Type B pancreatic cell (in vitro differentiated cells): ENCODE measurements at regions not wholly inside any gene's neighbourhood (a gene's known extent, or its start where the extent isn't known, plus 50 kb on each side); places are given as distances from the start of the nearest gene placed in this dataset.

Experiments used
- DNase-seq: peaks from one replicate; pipeline ENCODE4 v3.0.0; 2021; ENCODE audit warnings: mixed read lengths; ENCODE audit not compliant: unreplicated experiment; ENCODE audit errors: extremely low spot score
- H3K27ac Mint-ChIP-seq: 2 replicates; pipeline ENCODE4 v1.8.0; 2021; ENCODE audit warnings: mild to moderate bottlenecking, mixed read lengths
- H3K27me3 Mint-ChIP-seq: 2 replicates; pipeline ENCODE4 v1.8.0; 2021; ENCODE audit warnings: mixed read lengths
- H3K36me3 Mint-ChIP-seq: 2 replicates; pipeline ENCODE4 v1.8.0; 2021; ENCODE audit warnings: mixed read lengths
- H3K4me1 Mint-ChIP-seq: one replicate; pipeline ENCODE4 v1.8.0; 2021; ENCODE audit warnings: mixed read lengths; ENCODE audit not compliant: unreplicated experiment
- H3K4me3 Mint-ChIP-seq: 2 replicates; pipeline ENCODE4 v1.8.0; 2021; ENCODE audit warnings: mild to moderate bottlenecking, mixed read lengths
- H3K9me3 Mint-ChIP-seq: 2 replicates; pipeline ENCODE4 v1.8.0; 2021; ENCODE audit warnings: mixed read lengths
- TF ChIP-seq, protein P1 (sequence below): fragments of 200-600 bp; sonication (generic); conservative IDR thresholded peaks from 2 replicates; pipeline ENCODE4 v1.5.0; 2021; ENCODE audit warnings: antibody characterized with exemption, mild to moderate bottlenecking

DNA sequence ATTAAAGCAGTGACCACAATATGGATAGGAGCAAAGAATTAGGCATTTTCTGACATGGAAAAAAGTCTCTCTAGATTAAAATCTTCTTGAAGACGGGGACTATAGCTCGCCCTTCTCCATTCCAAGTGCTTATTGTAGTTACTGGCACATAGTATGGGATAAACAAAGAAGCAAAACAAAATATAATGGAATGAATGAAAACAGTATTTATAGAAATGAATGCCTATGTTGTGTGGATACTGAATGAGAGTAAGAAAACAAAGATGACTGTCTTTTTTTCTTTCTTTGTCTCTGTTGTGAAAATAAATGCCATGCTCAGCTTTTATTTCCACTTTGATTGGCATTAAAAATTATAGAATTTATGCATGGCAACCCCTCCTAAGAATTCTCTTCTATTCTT is 1414.3 kb upstream of the ACO1 start:
- Mint-ChIP-seq H3K4me1 (no peaks in the 10 kb centered on the region), H3K36me3 (no peaks in the 10 kb centered on the region), H3K4me3 (no peak overlapping the region), H3K9me3 (no peaks in the 10 kb centered on the region), H3K27me3 (no peaks in the 10 kb centered on the region), H3K27ac (no peak overlapping the region)
- TF ChIP-seq, protein P1, sequence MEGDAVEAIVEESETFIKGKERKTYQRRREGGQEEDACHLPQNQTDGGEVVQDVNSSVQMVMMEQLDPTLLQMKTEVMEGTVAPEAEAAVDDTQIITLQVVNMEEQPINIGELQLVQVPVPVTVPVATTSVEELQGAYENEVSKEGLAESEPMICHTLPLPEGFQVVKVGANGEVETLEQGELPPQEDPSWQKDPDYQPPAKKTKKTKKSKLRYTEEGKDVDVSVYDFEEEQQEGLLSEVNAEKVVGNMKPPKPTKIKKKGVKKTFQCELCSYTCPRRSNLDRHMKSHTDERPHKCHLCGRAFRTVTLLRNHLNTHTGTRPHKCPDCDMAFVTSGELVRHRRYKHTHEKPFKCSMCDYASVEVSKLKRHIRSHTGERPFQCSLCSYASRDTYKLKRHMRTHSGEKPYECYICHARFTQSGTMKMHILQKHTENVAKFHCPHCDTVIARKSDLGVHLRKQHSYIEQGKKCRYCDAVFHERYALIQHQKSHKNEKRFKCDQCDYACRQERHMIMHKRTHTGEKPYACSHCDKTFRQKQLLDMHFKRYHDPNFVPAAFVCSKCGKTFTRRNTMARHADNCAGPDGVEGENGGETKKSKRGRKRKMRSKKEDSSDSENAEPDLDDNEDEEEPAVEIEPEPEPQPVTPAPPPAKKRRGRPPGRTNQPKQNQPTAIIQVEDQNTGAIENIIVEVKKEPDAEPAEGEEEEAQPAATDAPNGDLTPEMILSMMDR = no peak
- no peak for DNase-seq

DNA sequence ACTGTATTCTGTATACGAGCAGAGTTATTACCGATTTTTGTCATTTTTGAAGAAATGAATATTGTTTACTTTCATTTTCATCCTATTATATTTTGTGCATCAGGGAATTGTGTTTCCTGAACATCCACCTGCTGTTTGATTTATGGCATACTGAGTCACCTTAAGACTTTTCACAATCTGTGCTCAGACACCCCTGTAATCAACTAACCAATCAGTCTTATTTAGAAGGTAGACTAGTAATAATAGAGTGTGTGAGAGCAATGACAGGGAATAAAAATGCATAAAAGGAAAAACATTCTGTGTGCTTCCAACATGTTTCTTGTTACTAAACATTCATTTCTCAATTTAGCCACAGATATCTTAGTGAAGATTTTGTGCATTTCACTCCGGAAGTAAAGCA is 1413.6 kb upstream of the ACO1 start:
- TF ChIP-seq, protein P1 = no peak
- no peaks in the 10 kb centered on the region for H3K9me3 Mint-ChIP-seq
- H3K27me3 Mint-ChIP-seq = no peaks in the 10 kb centered on the region
- H3K36me3 Mint-ChIP-seq = no peaks in the 10 kb centered on the region
- H3K4me3 Mint-ChIP-seq = no peak overlapping the region
- H3K27ac Mint-ChIP-seq = no peak overlapping the region
- no peak for DNase-seq
- no peaks in the 10 kb centered on the region for H3K4me1 Mint-ChIP-seq

DNA sequence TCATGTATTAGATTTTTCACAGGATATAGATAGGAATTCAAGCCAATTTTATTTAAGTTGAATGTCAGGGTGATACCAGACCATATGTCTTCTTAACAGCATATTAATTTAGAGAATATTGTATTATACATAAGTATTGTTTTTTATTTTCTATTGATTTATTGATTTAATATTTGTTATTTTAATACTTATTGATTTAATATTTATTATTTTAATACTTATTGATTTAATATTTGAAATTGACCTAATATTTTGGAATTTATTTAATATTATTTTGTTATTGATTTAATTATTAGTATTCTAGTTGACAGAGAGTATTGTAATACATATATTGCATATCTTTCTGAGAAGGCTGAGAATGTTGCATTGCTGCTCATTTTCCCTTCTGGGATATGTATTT is 1411.8 kb upstream of the ACO1 start:
- Mint-ChIP-seq H3K4me1 (no peaks in the 10 kb centered on the region), H3K36me3 (no peaks in the 10 kb centered on the region), H3K4me3 (no peak overlapping the region)

DNA sequence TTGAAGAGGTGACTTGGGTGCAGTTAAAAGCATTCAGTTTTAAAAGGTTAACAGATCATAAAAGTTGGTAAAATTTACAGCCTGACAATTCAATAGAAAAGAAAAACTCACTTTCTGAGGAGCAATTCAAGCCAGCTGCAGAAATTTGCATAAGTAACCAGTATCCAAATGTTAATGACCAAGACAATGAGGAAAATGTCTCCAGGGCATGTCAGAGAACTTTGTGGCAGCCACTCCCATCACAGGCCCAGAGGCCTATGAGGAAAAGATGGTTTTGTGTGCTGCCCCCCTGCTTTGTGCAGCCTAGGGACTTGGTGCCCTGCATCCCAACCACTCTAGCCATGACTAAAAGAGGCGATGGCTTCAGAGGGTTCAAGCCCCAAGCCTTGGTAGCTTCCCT is 1406.5 kb upstream of the ACO1 start:
- no peak overlapping the region for H3K4me3 Mint-ChIP-seq
- no peaks in the 10 kb centered on the region for H3K27me3 Mint-ChIP-seq
- no peaks in the 10 kb centered on the region for H3K4me1 Mint-ChIP-seq
- no peaks in the 10 kb centered on the region for H3K9me3 Mint-ChIP-seq
- TF ChIP-seq, protein P1 = no peak
- no peaks in the 10 kb centered on the region for H3K36me3 Mint-ChIP-seq
- DNase-seq = no peak
- no peak overlapping the region for H3K27ac Mint-ChIP-seq

More for the DNA sequence above, 1411.8 kb upstream of the ACO1 start:
- H3K27me3 Mint-ChIP-seq = no peaks in the 10 kb centered on the region
- no peak for DNase-seq
- TF ChIP-seq, protein P1 = no peak
- H3K9me3 Mint-ChIP-seq = no peaks in the 10 kb centered on the region
- no peak overlapping the region for H3K27ac Mint-ChIP-seq

DNA sequence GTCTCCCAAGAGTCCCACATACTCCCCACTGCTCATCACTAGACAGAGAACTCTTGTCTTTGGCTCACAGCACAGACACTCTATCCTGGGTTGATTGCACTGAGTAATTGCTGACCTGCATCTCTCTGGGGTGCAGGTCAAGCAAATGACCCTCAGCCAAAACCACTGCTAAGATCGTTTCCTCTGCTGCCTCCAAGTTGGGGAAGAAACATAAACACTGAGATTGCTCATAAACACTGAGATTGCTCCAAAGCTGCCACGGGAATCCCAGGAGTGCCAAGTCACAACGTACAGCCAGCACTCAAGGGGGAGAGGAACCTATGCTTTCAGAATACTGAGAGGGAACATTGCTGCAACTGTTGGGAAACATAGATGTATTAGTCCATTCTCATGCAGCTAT is 1402.1 kb upstream of the ACO1 start:
- no peak overlapping the region for H3K27ac Mint-ChIP-seq
- no peaks in the 10 kb centered on the region for H3K36me3 Mint-ChIP-seq
- no peak overlapping the region for H3K4me3 Mint-ChIP-seq
- DNase-seq = no peak
- H3K27me3 Mint-ChIP-seq = no peaks in the 10 kb centered on the region
- peaks cover 6% of the 10 kb centered on the region for H3K9me3 Mint-ChIP-seq
- no peaks in the 10 kb centered on the region for H3K4me1 Mint-ChIP-seq
- TF ChIP-seq, protein P1 = no peak

DNA sequence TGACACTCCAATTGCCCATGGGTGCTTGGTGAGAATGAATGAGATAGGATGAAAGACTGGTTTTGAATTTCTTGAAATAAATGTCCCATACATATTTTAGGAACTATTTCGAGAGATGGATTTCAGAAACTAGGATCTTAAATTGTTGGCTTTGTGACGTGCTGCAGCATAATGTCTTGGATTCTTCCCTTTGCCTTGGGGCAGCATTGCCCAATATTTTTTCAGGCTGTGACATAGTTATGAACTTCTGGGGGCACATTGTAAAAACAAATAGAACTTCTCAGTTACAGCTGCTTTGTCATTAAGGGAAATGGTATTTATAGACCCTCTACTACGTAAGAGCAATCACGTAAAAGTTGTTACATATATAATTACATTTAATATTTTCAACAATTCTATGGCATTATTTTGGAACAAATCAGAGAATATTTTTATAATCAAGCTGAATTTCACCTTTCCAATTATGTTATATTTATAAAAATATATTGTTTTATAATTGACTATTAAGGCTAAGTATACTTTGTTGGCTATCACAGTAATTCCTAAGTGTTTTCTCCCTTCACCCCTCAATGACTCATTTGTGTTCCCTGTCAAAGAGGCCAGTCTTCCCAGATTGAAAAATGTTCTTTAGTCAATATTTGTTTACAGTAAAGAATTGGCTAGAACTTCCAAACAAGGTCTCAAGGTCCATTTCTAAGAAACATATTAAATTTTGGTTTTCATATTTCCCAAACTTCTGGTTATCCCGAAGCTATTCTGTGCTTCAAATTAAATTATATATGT is 1388.3 kb upstream of the ACO1 start:
- TF ChIP-seq, protein P1 = no peak
- Mint-ChIP-seq H3K9me3 (no peaks in the 10 kb centered on the region), H3K4me3 (no peak overlapping the region), H3K36me3 (no peaks in the 10 kb centered on the region), H3K27ac (no peak overlapping the region), H3K4me1 (no peaks in the 10 kb centered on the region), H3K27me3 (no peaks in the 10 kb centered on the region)
- no peak for DNase-seq
